Subcutaneous abdominal adipose tissue (tissue), 5 donors: ENCODE measurements at regions not wholly inside any gene's neighbourhood (a gene's known extent, or its start where the extent isn't known, plus 50 kb on each side); places are given as distances from the start of the nearest gene placed in this dataset.

Source experiments
- H3K27ac ChIP-seq: one replicate; pipeline ENCODE4 v1.7.0; 2013; ENCODE audit warnings: low read depth, mild to moderate bottlenecking, inconsistent platforms, low read length, moderate library complexity
- H3K27me3 ChIP-seq, 5 donors: one replicate each; pipeline ENCODE4 v1.7.0; 2013; ENCODE audit warnings: low read length in 5 of 5, inconsistent platforms in 1 of 5; ENCODE audit not compliant: control insufficient read depth in 5 of 5, insufficient read depth in 4 of 5
- H3K36me3 ChIP-seq, 5 donors: one replicate each; pipeline ENCODE4 v1.7.0; 2013; ENCODE audit warnings: low read length in 5 of 5; ENCODE audit not compliant: control insufficient read depth in 5 of 5, insufficient read depth in 5 of 5
- H3K4me1 ChIP-seq, 5 donors: one replicate each; pipeline ENCODE4 v1.7.0; 2013; ENCODE audit warnings: low read length in 5 of 5, mild to moderate bottlenecking in 3 of 5, moderate library complexity in 1 of 5; ENCODE audit not compliant: control insufficient read depth in 5 of 5, insufficient read depth in 5 of 5
- H3K4me3 ChIP-seq, 5 donors: one replicate each; pipeline ENCODE4 v1.7.0; 2013; ENCODE audit warnings: low read length in 5 of 5, low read depth in 1 of 5
- H3K9ac ChIP-seq, 5 donors: one replicate each; pipeline ENCODE4 v1.7.0; 2013; ENCODE audit warnings: low read length in 5 of 5, mild to moderate bottlenecking in 4 of 5, moderate library complexity in 3 of 5
- H3K9me3 ChIP-seq, 5 donors: one replicate each; pipeline ENCODE4 v1.7.0; 2013; ENCODE audit warnings: low read length in 5 of 5; ENCODE audit not compliant: control insufficient read depth in 5 of 5
- donor health status: healthy.
- donor health status: healthy.
- donor health status: healthy.
- donor health status: healthy.
- donor health status: healthy.

GRCh38 chr6:77063494-77063893 is 399.8 kb downstream of the HTR1B start:
- Histone ChIP-seq H3K9ac (no peak overlapping the region), H3K9me3 (peaks cover 0 to 12% (median 4%) of the 10 kb centered on the region in 5 donors), H3K36me3 (no peaks in the 10 kb centered on the region), H3K27me3 (no peaks in the 10 kb centered on the region), H3K4me3 (no peak overlapping the region), H3K4me1 (no peaks in the 10 kb centered on the region), H3K27ac (no peak overlapping the region)

- no peaks in the 10 kb centered on the region for H3K4me1 ChIP-seq
- H3K9me3 ChIP-seq, result peaks cover 0 to 12% (median 3%) of the 10 kb centered on the region in 5 donors
- no peaks in the 10 kb centered on the region for H3K36me3 ChIP-seq
- H3K4me3 ChIP-seq, result no peak overlapping the region
- no peaks in the 10 kb centered on the region for H3K27me3 ChIP-seq
- H3K9ac ChIP-seq, result no peak overlapping the region
- H3K27ac ChIP-seq, result no peak overlapping the region
These were observed 407.6 kb downstream of the HTR1B start for GRCh38 chr6:77055711-77056110.

GRCh38 chr6:77040568-77041195 is 422.6 kb downstream of the HTR1B start:
- Histone ChIP-seq H3K4me3 (no peak overlapping the region), H3K9me3 (peaks cover 0 to 27% (median 10%) of the 10 kb centered on the region in 5 donors), H3K27me3 (no peaks in the 10 kb centered on the region), H3K36me3 (no peaks in the 10 kb centered on the region), H3K4me1 (no peaks in the 10 kb centered on the region), H3K27ac (no peak overlapping the region), H3K9ac (no peak overlapping the region)

- H3K27ac ChIP-seq, result no peak overlapping the region
- H3K9ac ChIP-seq, result no peak overlapping the region
- no peaks in the 10 kb centered on the region for H3K4me1 ChIP-seq
- H3K4me3 ChIP-seq, result no peak overlapping the region
- no peaks in the 10 kb centered on the region for H3K36me3 ChIP-seq
- H3K9me3 ChIP-seq, result peaks cover 0 to 27% (median 10%) of the 10 kb centered on the region in 5 donors
- H3K27me3 ChIP-seq, result no peaks in the 10 kb centered on the region
These were observed 424.5 kb downstream of the HTR1B start for GRCh38 chr6:77038807-77039206.

GRCh38 chr6:77037439-77037838 is 425.9 kb downstream of the HTR1B start:
- peaks cover 0 to 27% (median 10%) of the 10 kb centered on the region in 5 donors for H3K9me3 ChIP-seq
- no peaks in the 10 kb centered on the region for H3K27me3 ChIP-seq
- no peaks in the 10 kb centered on the region for H3K36me3 ChIP-seq

GRCh38 chr6:77036400-77036799 is 426.9 kb downstream of the HTR1B start:
- Histone ChIP-seq H3K27ac (no peak overlapping the region), H3K9ac (no peak overlapping the region), H3K9me3 (peaks cover 0 to 27% (median 10%) of the 10 kb centered on the region in 5 donors), H3K4me1 (no peaks in the 10 kb centered on the region), H3K36me3 (no peaks in the 10 kb centered on the region), H3K4me3 (no peak overlapping the region), H3K27me3 (no peaks in the 10 kb centered on the region)

More at GRCh38 chr6:77037439-77037838, 425.9 kb downstream of the HTR1B start:
- no peak overlapping the region for H3K4me3 ChIP-seq
- H3K27ac ChIP-seq, result no peak overlapping the region
- H3K4me1 ChIP-seq, result no peaks in the 10 kb centered on the region
- H3K9ac ChIP-seq, result no peak overlapping the region

- no peaks in the 10 kb centered on the region for H3K36me3 ChIP-seq
- peaks cover 0 to 20% (median 9%) of the 10 kb centered on the region in 5 donors for H3K9me3 ChIP-seq
- H3K9ac ChIP-seq, result no peak overlapping the region
- H3K27ac ChIP-seq, result no peak overlapping the region
- H3K4me1 ChIP-seq, result no peaks in the 10 kb centered on the region
- H3K4me3 ChIP-seq, result no peak overlapping the region
- no peaks in the 10 kb centered on the region for H3K27me3 ChIP-seq
These were observed 429.1 kb downstream of the HTR1B start for GRCh38 chr6:77034161-77034560.

GRCh38 chr6:77030929-77031674 is 432.2 kb downstream of the HTR1B start:
- H3K27me3 ChIP-seq, result no peaks in the 10 kb centered on the region
- no peaks in the 10 kb centered on the region for H3K4me1 ChIP-seq
- H3K27ac ChIP-seq, result no peak overlapping the region
- H3K9ac ChIP-seq, result no peak overlapping the region
- peaks cover 0 to 2% (median 0%) of the 10 kb centered on the region in 5 donors for H3K9me3 ChIP-seq
- H3K4me3 ChIP-seq, result no peak overlapping the region
- H3K36me3 ChIP-seq, result no peaks in the 10 kb centered on the region

- Histone ChIP-seq H3K27me3 (no peaks in the 10 kb centered on the region), H3K36me3 (no peaks in the 10 kb centered on the region), H3K4me3 (no peak overlapping the region), H3K9ac (no peak overlapping the region), H3K27ac (no peak overlapping the region), H3K4me1 (peaks cover 0 to 3% (median 0%) of the 10 kb centered on the region in 5 donors), H3K9me3 (no peaks in the 10 kb centered on the region)
These were observed 436.9 kb downstream of the HTR1B start for GRCh38 chr6:77026341-77026740.

GRCh38 chr6:77025736-77026223 is 437.5 kb downstream of the HTR1B start:
- Histone ChIP-seq H3K36me3 (no peaks in the 10 kb centered on the region), H3K27ac (no peak overlapping the region), H3K4me3 (no peak overlapping the region), H3K9me3 (no peaks in the 10 kb centered on the region), H3K4me1 (peaks cover 0 to 3% (median 0%) of the 10 kb centered on the region in 5 donors), H3K27me3 (no peaks in the 10 kb centered on the region), H3K9ac (no peak overlapping the region)
